GM18907 (cell line): ENCODE measurements at regions not wholly inside any gene's neighbourhood (a gene's known extent, or its start where the extent isn't known, plus 50 kb on each side); places are given as distances from the start of the nearest gene placed in this dataset.
"Not testable (repeated sequence)": the region's sequence is repeated elsewhere in the genome, so short reads cannot be mapped to it uniquely, and the experiment has no call there.

Experiments used
- ATAC-seq: cut with Tn5 transposase; IDR thresholded peaks from one replicate; pipeline ENCODE4 v1.9.1; 2021; ENCODE audit warnings: mild to moderate bottlenecking, moderate library complexity; ENCODE audit not compliant: unreplicated experiment

GRCh38 chr21:31537872-31538576 is 121.5 kb upstream of the SOD1 start:
- no peak for ATAC-seq

- no peak for ATAC-seq
Measured at GRCh38 chr21:31536138-31536537, 123.4 kb upstream of the SOD1 start.

GRCh38 chr21:31531967-31532366 is 127.5 kb upstream of the SOD1 start:
- no peak for ATAC-seq

- no peak for ATAC-seq
Measured at GRCh38 chr21:31530897-31531705, 128.4 kb upstream of the SOD1 start.

GRCh38 chr21:31530364-31530763 is 129.1 kb upstream of the SOD1 start:
- no peak for ATAC-seq

- ATAC-seq: no peak
Measured at GRCh38 chr21:31529406-31529805, 130.1 kb upstream of the SOD1 start.

GRCh38 chr21:31526040-31526439 is 133.5 kb upstream of the SOD1 start:
- no peak for ATAC-seq

GRCh38 chr21:31524140-31524539 is 135.4 kb upstream of the SOD1 start:
- ATAC-seq: no peak

- no peak for ATAC-seq
Measured at GRCh38 chr21:31521515-31521914, 138.0 kb upstream of the SOD1 start.

GRCh38 chr21:31520561-31521098 is 138.9 kb upstream of the SOD1 start:
- no peak for ATAC-seq

- no peak for ATAC-seq
Measured at GRCh38 chr21:31518580-31518979, 140.9 kb upstream of the SOD1 start.

GRCh38 chr21:31517664-31518414 is 141.7 kb upstream of the SOD1 start:
- ATAC-seq: no peak

GRCh38 chr21:31515253-31515652 is 144.2 kb upstream of the SOD1 start:
- ATAC-seq: no peak

GRCh38 chr21:31514598-31514997 is 144.9 kb upstream of the SOD1 start:
- ATAC-seq: no peak

- ATAC-seq: not testable (repeated sequence)
Measured at GRCh38 chr21:31513541-31513940, 146.0 kb upstream of the SOD1 start.

GRCh38 chr21:31511999-31512398 is 147.5 kb upstream of the SOD1 start:
- ATAC-seq: not testable (repeated sequence)

GRCh38 chr21:31511258-31511657 is 148.2 kb upstream of the SOD1 start:
- ATAC-seq: no peak

GRCh38 chr21:31509194-31510017 is 150.1 kb upstream of the SOD1 start:
- ATAC-seq: peak; percentile 50

GRCh38 chr21:31505975-31506374 is 153.5 kb upstream of the SOD1 start:
- no peak for ATAC-seq

- ATAC-seq: no peak
Measured at GRCh38 chr21:31503939-31504338, 155.6 kb upstream of the SOD1 start.
